ENCODE measurements at regions not wholly inside any gene's neighbourhood (a gene's known extent, or its start where the extent isn't known, plus 50 kb on each side); places are given as distances from the start of the nearest gene placed in this dataset.

- no peaks in the 10 kb centered on the region for H3K36me3 ChIP-seq (ENCODE audit: control insufficient read depth, insufficient read depth, low read length)
- H3K27me3 ChIP-seq (ENCODE audit: control insufficient read depth, insufficient read depth, low read length) = no peaks in the 10 kb centered on the region
- H3K27ac ChIP-seq (ENCODE audit: low read length) = no peak overlapping the region
- H3K4me1 ChIP-seq (ENCODE audit: control insufficient read depth, insufficient read depth, low read length) = no peaks in the 10 kb centered on the region; the same call in 1 of the 2 replicates
- no CpG with 5 or more reads among the region's 23 CpGs for WGBS (ENCODE audit: insufficient coverage, insufficient read length)
- H3K9me3 ChIP-seq (ENCODE audit: control insufficient read depth, insufficient read depth, low read length) = no peaks in the 10 kb centered on the region
- no peak for DNase-seq (ENCODE audit: low read depth, low spot score)
- no peak overlapping the region for H3K4me3 ChIP-seq (ENCODE audit: low read length)
Observed at GRCh38 chr20:62590309-62591121, 51.8 kb upstream of the SLCO4A1 start.

- no peak overlapping the region for H3K27ac ChIP-seq (ENCODE audit: low read length)
- no peaks in the 10 kb centered on the region for H3K9me3 ChIP-seq (ENCODE audit: control insufficient read depth, insufficient read depth, low read length)
- no CpG with 5 or more reads among the region's 11 CpGs for WGBS (ENCODE audit: insufficient coverage, insufficient read length)
- H3K4me3 ChIP-seq (ENCODE audit: low read length) = no peak overlapping the region
- H3K36me3 ChIP-seq (ENCODE audit: control insufficient read depth, insufficient read depth, low read length) = no peaks in the 10 kb centered on the region
- H3K4me1 ChIP-seq (ENCODE audit: control insufficient read depth, insufficient read depth, low read length) = no peaks in the 10 kb centered on the region; the same call in 1 of the 2 replicates
- no peak for DNase-seq (ENCODE audit: low read depth, low spot score)
- no peaks in the 10 kb centered on the region for H3K27me3 ChIP-seq (ENCODE audit: control insufficient read depth, insufficient read depth, low read length)
Observed at GRCh38 chr20:62591122-62591468, 51.2 kb upstream of the SLCO4A1 start.

GRCh38 chr20:62591591-62591990 lies 50.7 kb upstream of the SLCO4A1 start:
- Histone ChIP-seq H3K27me3 (ENCODE audit: control insufficient read depth, insufficient read depth, low read length) (no peaks in the 10 kb centered on the region), H3K4me3 (ENCODE audit: low read length) (no peak overlapping the region), H3K27ac (ENCODE audit: low read length) (no peak overlapping the region), H3K9me3 (ENCODE audit: control insufficient read depth, insufficient read depth, low read length) (no peaks in the 10 kb centered on the region), H3K4me1 (ENCODE audit: control insufficient read depth, insufficient read depth, low read length) (no peaks in the 10 kb centered on the region; the same call in 1 of the 2 replicates), H3K36me3 (ENCODE audit: control insufficient read depth, insufficient read depth, low read length) (no peaks in the 10 kb centered on the region)
- DNase-seq (ENCODE audit: low read depth, low spot score) = no peak
- 100% methylated on average over 1 of the region's 10 CpGs for WGBS (ENCODE audit: insufficient coverage, insufficient read length)

All from iPS DF 6.9 (cell line).